Suprapubic skin (tissue), 4 donors: ENCODE measurements at regions not wholly inside any gene's neighbourhood (a gene's known extent, or its start where the extent isn't known, plus 50 kb on each side); places are given as distances from the start of the nearest gene placed in this dataset.

ENCODE experiments used
- DNase-seq, 2 donors: peaks; one replicate each; pipeline ENCODE4 v3.0.0-alpha.2; 2019; ENCODE audit warnings: low spot score in 2 of 2
- H3K27ac ChIP-seq: fragments of 200-600 bp; sonication (generic); one replicate; pipeline ENCODE4 v1.5.1; 2019
- H3K27me3 ChIP-seq: fragments of 200-600 bp; sonication (generic); one replicate; pipeline ENCODE4 v1.5.1; 2019
- H3K36me3 ChIP-seq: fragments of 200-600 bp; sonication (generic); one replicate; pipeline ENCODE4 v1.5.1; 2019
- H3K4me1 ChIP-seq: fragments of 200-600 bp; sonication (generic); one replicate; pipeline ENCODE4 v1.5.1; 2019
- H3K4me3 ChIP-seq: fragments of 200-600 bp; sonication (generic); one replicate; pipeline ENCODE4 v1.5.1; 2019; ENCODE audit warnings: mild to moderate bottlenecking
- H3K9me3 ChIP-seq: fragments of 200-600 bp; sonication (generic); one replicate; pipeline ENCODE4 v1.5.1; 2019
- CTCF ChIP-seq, 2 donors: fragments of 200-600 bp in 1 of 2; fragments of 450-650 bp in 1 of 2; sonication (generic) in 1 of 2; IDR thresholded peaks; one replicate each; pipeline ENCODE4 v1.5.1; 2016 to 2019; ENCODE audit warnings: antibody characterized with exemption in 2 of 2, mild to moderate bottlenecking in 1 of 2, moderate library complexity in 1 of 2
- EP300 ChIP-seq: sonication (generic); formaldehyde crosslinking; IDR thresholded peaks from one replicate; pipeline ENCODE4 v1.6.1; 2017; ENCODE audit warnings: antibody characterized with exemption
- POLR2A ChIP-seq, 2 donors: fragments of 450-650 bp; IDR thresholded peaks; one replicate each; pipeline ENCODE4 v1.6.1; 2017; ENCODE audit warnings: antibody characterized with exemption in 2 of 2, mild to moderate bottlenecking in 2 of 2, moderate library complexity in 2 of 2
- POLR2AphosphoS5 ChIP-seq, 3 donors: sonication (generic); formaldehyde crosslinking; IDR thresholded peaks; one replicate each; pipeline ENCODE4 v1.6.1; 2017; ENCODE audit warnings: antibody characterized with exemption in 3 of 3
- WGBS: methylation state at CpG from one replicate; pipeline ENCODE4 v1.1.5; 2018; 5-methylcytosine and 5-hydroxymethylcytosine counted together

- H3K36me3 ChIP-seq, result no peaks in the 10 kb centered on the region
- no peaks in the 10 kb centered on the region for H3K4me1 ChIP-seq
- no peak overlapping the region for H3K4me3 ChIP-seq
- H3K27ac ChIP-seq, result no peak overlapping the region
- no peaks in the 10 kb centered on the region for H3K27me3 ChIP-seq
- TF ChIP-seq POLR2A (IDR thresholded peaks at IDR 0.05) (no peak), EP300 (no peak), CTCF (IDR thresholded peaks at IDR 0.05) (no peak), POLR2AphosphoS5 (IDR thresholded peaks at IDR 0.05) (no peak)
- no peak for DNase-seq
- WGBS, result 82% methylated on average over 5 of the region's 8 CpGs
- no peaks in the 10 kb centered on the region for H3K9me3 ChIP-seq
Measured at GRCh38 chr14:62381311-62382070, 619.3 kb downstream of the SNAPC1 start.

- Histone ChIP-seq H3K36me3 (no peaks in the 10 kb centered on the region), H3K4me3 (no peak overlapping the region), H3K27ac (no peak overlapping the region), H3K9me3 (no peaks in the 10 kb centered on the region), H3K27me3 (no peaks in the 10 kb centered on the region), H3K4me1 (no peaks in the 10 kb centered on the region)
- DNase-seq, result no peak
- TF ChIP-seq POLR2AphosphoS5 (IDR thresholded peaks at IDR 0.05) (no peak), POLR2A (IDR thresholded peaks at IDR 0.05) (no peak), CTCF (IDR thresholded peaks at IDR 0.05) (no peak), EP300 (no peak)
- 69% methylated on average over 4 of the region's 4 CpGs for WGBS
Measured at GRCh38 chr14:62409169-62409568, 636.1 kb downstream of the KCNH5 start.

GRCh38 chr14:62409626-62410300, 635.5 kb downstream of the KCNH5 start:
- WGBS, result 71% methylated on average over 2 of the region's 2 CpGs
- no peaks in the 10 kb centered on the region for H3K4me1 ChIP-seq
- H3K27me3 ChIP-seq, result no peaks in the 10 kb centered on the region
- H3K36me3 ChIP-seq, result no peaks in the 10 kb centered on the region
- TF ChIP-seq EP300, result no peak
- TF ChIP-seq POLR2AphosphoS5 (IDR thresholded peaks at IDR 0.05), result no peak
- TF ChIP-seq POLR2A (IDR thresholded peaks at IDR 0.05), result no peak
- no peak for TF ChIP-seq CTCF (IDR thresholded peaks at IDR 0.05)
- DNase-seq, result no peak
- H3K4me3 ChIP-seq, result no peak overlapping the region
- H3K9me3 ChIP-seq, result no peaks in the 10 kb centered on the region
- no peak overlapping the region for H3K27ac ChIP-seq

- Histone ChIP-seq H3K9me3 (no peaks in the 10 kb centered on the region), H3K27ac (no peak overlapping the region), H3K36me3 (no peaks in the 10 kb centered on the region), H3K27me3 (no peaks in the 10 kb centered on the region), H3K4me1 (no peaks in the 10 kb centered on the region), H3K4me3 (no peak overlapping the region)
- 55% methylated on average over 1 of the region's 1 CpG for WGBS
- TF ChIP-seq POLR2A (IDR thresholded peaks at IDR 0.05) (no peak), CTCF (IDR thresholded peaks at IDR 0.05) (no peak), POLR2AphosphoS5 (IDR thresholded peaks at IDR 0.05) (no peak), EP300 (no peak)
- DNase-seq, result no peak
Measured at GRCh38 chr14:62420847-62421246, 624.4 kb downstream of the KCNH5 start.

GRCh38 chr14:62428429-62429203, 616.6 kb downstream of the KCNH5 start:
- TF ChIP-seq POLR2A (IDR thresholded peaks at IDR 0.05), result no peak
- TF ChIP-seq POLR2AphosphoS5 (IDR thresholded peaks at IDR 0.05), result no peak
- no peak for TF ChIP-seq CTCF (IDR thresholded peaks at IDR 0.05)
- TF ChIP-seq EP300, result no peak
- no peak overlapping the region for H3K27ac ChIP-seq

More at GRCh38 chr14:62428429-62429203, 616.6 kb downstream of the KCNH5 start:
- 71% methylated on average over 5 of the region's 5 CpGs for WGBS
- Histone ChIP-seq H3K4me3 (no peak overlapping the region), H3K27me3 (no peaks in the 10 kb centered on the region), H3K4me1 (no peaks in the 10 kb centered on the region), H3K9me3 (peaks cover 4% of the 10 kb centered on the region), H3K36me3 (no peaks in the 10 kb centered on the region)
- DNase-seq, result no peak
